K562 (cell line): ENCODE measurements at regions not wholly inside any gene's neighbourhood (a gene's known extent, or its start where the extent isn't known, plus 50 kb on each side); places are given as distances from the start of the nearest gene placed in this dataset.

Source experiments
- ATAC-seq: fragments of 200-7000 bp; cut with Tn5 transposase; 3 replicates; pipeline ENCODE4 v1.9.1; 2020; ENCODE audit warnings: moderate library complexity
- BruUV-seq: library from RNA; stranded (reverse); fragments of 400-500 nt; replicated peaks from 2 replicates; lab custom pipeline; 2021; lab: Mats Ljungman, UMichigan
- CTCF ChIA-PET: fragments of 300-600 bp; formaldehyde crosslinking; extraction: SDS; loops from one replicate; lab custom pipeline; 2021; ENCODE audit warnings: low intra/inter-chr PET ratio; lab: Yijun Ruan, JAX
- POLR2A ChIA-PET: fragments of 300-600, 350-650 bp; sonication (Branson Sonifier 250); formaldehyde crosslinking; extraction: SDS; loops from one replicate; lab custom pipeline; 2021; ENCODE audit warnings: antibody characterized with exemption, inconsistent platforms; lab: Yijun Ruan, JAX
- DNase-seq, 4 experiments: peaks; one replicate each; pipeline versions ENCODE4 v3.0.0 to v3.0.0-alpha.2; 2011 to 2018; ENCODE audit warnings: low spot score in 3 of 4, mixed read lengths in 3 of 4; ENCODE audit errors: extremely low read depth in 1 of 4
- FAIRE-seq: peaks from 2 replicates; lab custom pipeline; 2011; peaks lifted over from hg19 to GRCh38; lab: Jason Lieb, UNC
- H2AFZ ChIP-seq: 2 replicates; pipeline ENCODE4 v1.6.0; 2011; ENCODE audit warnings: low read depth, low read length, control low read depth, inconsistent platforms
- H3K27ac ChIP-seq: fragments of 200-600 bp; 3 replicates; pipeline ENCODE4 v1.8.0; 2011; ENCODE audit warnings: low read depth, mild to moderate bottlenecking, control low read depth, inconsistent platforms, low read length, moderate library complexity, mixed read lengths; ENCODE audit errors: extremely low read depth
- H3K27me3 ChIP-seq, 2 experiments: fragments of 300-600 bp in 1 of 2; 2 replicates in 1 of 2; 3 replicates in 1 of 2; pipeline versions ENCODE4 v1.6.0 to v1.8.0; 2011; ENCODE audit warnings: inconsistent platforms in 2 of 2, low read length in 2 of 2, mild to moderate bottlenecking in 1 of 2, mixed read lengths in 1 of 2, moderate library complexity in 1 of 2; ENCODE audit not compliant: control insufficient read depth in 2 of 2, insufficient read depth in 2 of 2
- H3K36me3 ChIP-seq: fragments of 300-600 bp; 3 replicates; pipeline ENCODE4 v1.8.0; 2011; ENCODE audit warnings: mild to moderate bottlenecking, low read length, inconsistent platforms; ENCODE audit not compliant: control insufficient read depth, insufficient read depth
- H3K4me1 ChIP-seq, 2 experiments: fragments of 200-600 bp in 1 of 2; replicated peaks in 1 of 2; 2 replicates in 1 of 2; 3 replicates in 1 of 2; pipeline versions ENCODE4 v1.5.1 to v1.8.0; 2011; ENCODE audit warnings: inconsistent platforms in 2 of 2, low read length in 2 of 2, mild to moderate bottlenecking in 1 of 2, mixed read lengths in 1 of 2, moderate library complexity in 1 of 2; ENCODE audit not compliant: control insufficient read depth in 2 of 2, insufficient read depth in 2 of 2
- H3K4me2 ChIP-seq: 2 replicates; pipeline ENCODE4 v1.6.1; 2011; ENCODE audit warnings: low read length, control low read depth, inconsistent platforms, mixed read lengths; ENCODE audit not compliant: insufficient read depth
- H3K4me3 ChIP-seq: fragments of 200-600 bp; sonication (generic), shearing (Covaris generic); 2 replicates; pipeline ENCODE4 v1.5.1; 2016; ENCODE audit warnings: control low read depth, inconsistent platforms
- H3K79me2 ChIP-seq: fragments of 200-600 bp; 3 replicates; pipeline ENCODE4 v1.8.0; 2011; ENCODE audit warnings: low read length, inconsistent platforms; ENCODE audit not compliant: control insufficient read depth, insufficient read depth
- H3K9ac ChIP-seq, 2 experiments: 2 replicates each; pipeline versions ENCODE4 v1.6.0 to v1.6.1; 2011; ENCODE audit warnings: low read depth in 2 of 2, low read length in 2 of 2, control low read depth in 1 of 2, inconsistent platforms in 1 of 2, mild to moderate bottlenecking in 1 of 2, mixed read lengths in 1 of 2; ENCODE audit not compliant: insufficient read depth in 1 of 2
- H3K9me1 ChIP-seq: one replicate; pipeline ENCODE4 v1.6.0; 2011; ENCODE audit warnings: inconsistent platforms, mild to moderate bottlenecking, low read length, moderate library complexity; ENCODE audit not compliant: control insufficient read depth, insufficient read depth
- H3K9me3 ChIP-seq: replicated peaks from 2 replicates; pipeline ENCODE4 v1.5.1; 2011; ENCODE audit warnings: low read depth, low read length, inconsistent platforms; ENCODE audit not compliant: control insufficient read depth, insufficient read depth
- H4K20me1 ChIP-seq: replicated peaks from 2 replicates; pipeline ENCODE4 v1.6.1; 2011; ENCODE audit warnings: low read length, inconsistent platforms, mixed read lengths; ENCODE audit not compliant: control insufficient read depth, insufficient read depth
- ARHGAP35 ChIP-seq: fragments of 450-650 bp; IDR thresholded peaks from 2 replicates; pipeline ENCODE4 v1.6.1; 2018; ENCODE audit not compliant: partially characterized antibody
- HNRNPL ChIP-seq: fragments of 200-400 bp; formaldehyde crosslinking; IDR thresholded peaks from 2 replicates; pipeline ENCODE4 v1.6.1; 2017; ENCODE audit warnings: low read depth, mild to moderate bottlenecking, low read length
- MXI1 ChIP-seq: IDR thresholded peaks from 2 replicates; pipeline ENCODE4 v1.6.1; 2011; ENCODE audit warnings: low read depth, mild to moderate bottlenecking, improper control_type of control experiment, low read length
- XRCC4 ChIP-seq: IDR thresholded peaks from one replicate; pipeline ENCODE4 v1.6.1; 2011; ENCODE audit not compliant: insufficient read depth, insufficient read length; ENCODE audit errors: extremely low read depth
- YBX1 ChIP-seq: fragments of 450-650 bp; IDR thresholded peaks from 2 replicates; pipeline ENCODE4 v1.7.1; 2016; ENCODE audit warnings: mild to moderate bottlenecking
- ZNF764 ChIP-seq: fragments of 250-450 bp; sonication (Bioruptor Pico); IDR thresholded peaks from 2 replicates; pipeline ENCODE4 v1.4.0; 2020; ENCODE audit warnings: low read depth, mild to moderate bottlenecking, moderate library complexity
- ZZZ3 ChIP-seq: fragments of 450-650 bp; IDR thresholded peaks from 2 replicates; pipeline ENCODE4 v1.6.1; 2016; ENCODE audit warnings: antibody characterized with exemption, mild to moderate bottlenecking, moderate library complexity
- WGBS: fragments of 100-300 bp; shearing (Covaris generic); methylation state at CpG from one replicate; pipeline ENCODE4 v1.1.6; 2016; ENCODE audit warnings: low coverage, mixed read lengths; ENCODE audit not compliant: insufficient coverage; ENCODE audit errors: missing lambda C conversion rate; 5-methylcytosine and 5-hydroxymethylcytosine counted together
- in situ Hi-C: fragments of 300-500 bp; cut with MboI; formaldehyde crosslinking; loops from 4 replicates; pipeline ENCODE4 v1.15.0; 2018; ENCODE audit warnings: inconsistent platforms, mixed read lengths
- intact Hi-C: fragments of 100-400 bp; cut with micrococcal nuclease; formaldehyde crosslinking; loops from 2 replicates; pipeline ENCODE4 v1.14.2; 2022
- TF ChIP-seq, protein P1 (sequence below): fragments of 450-650 bp; IDR thresholded peaks from 2 replicates; pipeline ENCODE4 v1.6.1; 2016; ENCODE audit warnings: missing biosample characterization, missing genetic modification characterization
- TF ChIP-seq, protein P2 (sequence below): sonication (generic); formaldehyde crosslinking; IDR thresholded peaks from 2 replicates; pipeline ENCODE4 v1.8.0; 2022; ENCODE audit warnings: mild to moderate bottlenecking, missing genetic modification reagents

DNA sequence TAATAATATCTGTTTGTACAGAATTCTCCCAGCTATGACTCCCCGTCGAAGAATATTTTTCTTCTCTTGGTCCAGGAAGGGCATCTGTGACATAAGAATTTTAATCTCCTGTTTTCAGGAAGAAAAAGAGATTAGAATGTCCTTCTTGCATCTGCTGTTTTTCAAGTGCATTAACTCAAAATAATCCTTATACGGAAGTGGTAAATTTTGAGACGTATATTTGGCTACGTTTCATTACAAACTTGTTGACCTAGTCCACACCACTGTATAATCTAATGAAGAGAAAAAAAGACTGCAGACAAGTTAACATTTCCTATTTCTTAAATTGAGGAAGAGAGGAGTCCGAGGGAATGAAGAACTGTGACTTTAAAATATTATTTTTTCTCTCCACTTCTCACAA lies 959.9 kb downstream of the DIAPH3 start (continued):
- TF ChIP-seq XRCC4 = no peak
- no peak for TF ChIP-seq ZZZ3
- no peak for TF ChIP-seq ZNF764 (CRISPR knock-in tag)
- no peak for TF ChIP-seq MXI1
- TF ChIP-seq, protein P1, sequence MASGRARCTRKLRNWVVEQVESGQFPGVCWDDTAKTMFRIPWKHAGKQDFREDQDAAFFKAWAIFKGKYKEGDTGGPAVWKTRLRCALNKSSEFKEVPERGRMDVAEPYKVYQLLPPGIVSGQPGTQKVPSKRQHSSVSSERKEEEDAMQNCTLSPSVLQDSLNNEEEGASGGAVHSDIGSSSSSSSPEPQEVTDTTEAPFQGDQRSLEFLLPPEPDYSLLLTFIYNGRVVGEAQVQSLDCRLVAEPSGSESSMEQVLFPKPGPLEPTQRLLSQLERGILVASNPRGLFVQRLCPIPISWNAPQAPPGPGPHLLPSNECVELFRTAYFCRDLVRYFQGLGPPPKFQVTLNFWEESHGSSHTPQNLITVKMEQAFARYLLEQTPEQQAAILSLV (tag) = no peak
- TF ChIP-seq ARHGAP35 = no peak
- no peak for TF ChIP-seq HNRNPL

DNA sequence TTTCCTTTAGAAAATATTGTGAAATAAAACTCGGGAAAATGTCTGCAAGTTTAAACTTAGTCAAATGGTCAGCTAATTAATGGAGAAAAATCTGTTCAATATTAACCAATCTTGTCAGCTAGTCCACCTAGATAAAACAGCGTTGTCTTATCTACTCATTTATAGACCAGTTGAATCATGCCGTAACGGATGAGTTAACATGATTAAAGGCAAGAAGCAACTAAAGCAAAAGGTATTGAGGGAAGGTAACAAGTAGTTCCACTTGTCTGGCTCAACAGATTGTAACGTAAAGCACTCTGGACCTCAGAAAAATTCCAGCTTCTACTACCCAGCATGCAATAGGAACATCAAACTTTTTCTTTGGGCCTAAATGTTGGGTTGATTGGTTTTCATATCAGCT lies 958.2 kb downstream of the DIAPH3 start:
- intact Hi-C loops = no loop called here
- Histone ChIP-seq H3K36me3 (no peaks in the 10 kb centered on the region), H3K9ac (no peak overlapping the region), H4K20me1 (no peaks in the 10 kb centered on the region), H3K79me2 (no peaks in the 10 kb centered on the region), H3K27ac (no peak overlapping the region), H3K4me3 (no peak overlapping the region), H3K27me3 (no peaks in the 10 kb centered on the region), H3K9me3 (no peaks in the 10 kb centered on the region), H3K4me1 (no peaks in the 10 kb centered on the region), H2AFZ (no peak overlapping the region), H3K9me1 (no peaks in the 10 kb centered on the region), H3K4me2 (no peak overlapping the region)
- WGBS = 0% methylated on average over 5 of the region's 5 CpGs
- DNase-seq = no peak
- in situ Hi-C loops = no loop called here
- ChIA-PET POLR2A (no interaction called here), CTCF (no interaction called here)
- TF ChIP-seq, protein P2, sequence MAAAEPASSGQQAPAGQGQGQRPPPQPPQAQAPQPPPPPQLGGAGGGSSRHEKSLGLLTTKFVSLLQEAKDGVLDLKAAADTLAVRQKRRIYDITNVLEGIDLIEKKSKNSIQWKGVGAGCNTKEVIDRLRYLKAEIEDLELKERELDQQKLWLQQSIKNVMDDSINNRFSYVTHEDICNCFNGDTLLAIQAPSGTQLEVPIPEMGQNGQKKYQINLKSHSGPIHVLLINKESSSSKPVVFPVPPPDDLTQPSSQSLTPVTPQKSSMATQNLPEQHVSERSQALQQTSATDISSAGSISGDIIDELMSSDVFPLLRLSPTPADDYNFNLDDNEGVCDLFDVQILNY (CRISPR knock-in tag) = no peak
- TF ChIP-seq YBX1 = no peak
- no peak for ATAC-seq
- FAIRE-seq = no peak
- BruUV-seq = no TSS peak
